HL-60 (cell line): ENCODE measurements at regions not wholly inside any gene's neighbourhood (a gene's known extent, or its start where the extent isn't known, plus 50 kb on each side); places are given as distances from the start of the nearest gene placed in this dataset.

Source experiments
- CTCF ChIP-seq: IDR thresholded peaks from one replicate; pipeline ENCODE4 v1.5.1; 2011; ENCODE audit warnings: low read length, control low read depth, inconsistent platforms; ENCODE audit not compliant: insufficient read depth
- GABPA ChIP-seq: IDR thresholded peaks from 2 replicates; pipeline ENCODE4 v1.6.1; 2012; ENCODE audit warnings: low read depth
- POLR2AphosphoS5 ChIP-seq: IDR thresholded peaks from 2 replicates; pipeline ENCODE4 v1.6.1; 2012; ENCODE audit warnings: low read depth
- TF ChIP-seq, protein P1 (sequence below): IDR thresholded peaks from 2 replicates; pipeline ENCODE4 v1.6.1; 2012; ENCODE audit warnings: low read depth; ENCODE audit not compliant: insufficient replicate concordance

GRCh38 chr9:1469996-1470395 lies 419.8 kb downstream of the DMRT2 start:
- TF ChIP-seq CTCF: no peak
- TF ChIP-seq POLR2AphosphoS5: no peak
- TF ChIP-seq, protein P1, sequence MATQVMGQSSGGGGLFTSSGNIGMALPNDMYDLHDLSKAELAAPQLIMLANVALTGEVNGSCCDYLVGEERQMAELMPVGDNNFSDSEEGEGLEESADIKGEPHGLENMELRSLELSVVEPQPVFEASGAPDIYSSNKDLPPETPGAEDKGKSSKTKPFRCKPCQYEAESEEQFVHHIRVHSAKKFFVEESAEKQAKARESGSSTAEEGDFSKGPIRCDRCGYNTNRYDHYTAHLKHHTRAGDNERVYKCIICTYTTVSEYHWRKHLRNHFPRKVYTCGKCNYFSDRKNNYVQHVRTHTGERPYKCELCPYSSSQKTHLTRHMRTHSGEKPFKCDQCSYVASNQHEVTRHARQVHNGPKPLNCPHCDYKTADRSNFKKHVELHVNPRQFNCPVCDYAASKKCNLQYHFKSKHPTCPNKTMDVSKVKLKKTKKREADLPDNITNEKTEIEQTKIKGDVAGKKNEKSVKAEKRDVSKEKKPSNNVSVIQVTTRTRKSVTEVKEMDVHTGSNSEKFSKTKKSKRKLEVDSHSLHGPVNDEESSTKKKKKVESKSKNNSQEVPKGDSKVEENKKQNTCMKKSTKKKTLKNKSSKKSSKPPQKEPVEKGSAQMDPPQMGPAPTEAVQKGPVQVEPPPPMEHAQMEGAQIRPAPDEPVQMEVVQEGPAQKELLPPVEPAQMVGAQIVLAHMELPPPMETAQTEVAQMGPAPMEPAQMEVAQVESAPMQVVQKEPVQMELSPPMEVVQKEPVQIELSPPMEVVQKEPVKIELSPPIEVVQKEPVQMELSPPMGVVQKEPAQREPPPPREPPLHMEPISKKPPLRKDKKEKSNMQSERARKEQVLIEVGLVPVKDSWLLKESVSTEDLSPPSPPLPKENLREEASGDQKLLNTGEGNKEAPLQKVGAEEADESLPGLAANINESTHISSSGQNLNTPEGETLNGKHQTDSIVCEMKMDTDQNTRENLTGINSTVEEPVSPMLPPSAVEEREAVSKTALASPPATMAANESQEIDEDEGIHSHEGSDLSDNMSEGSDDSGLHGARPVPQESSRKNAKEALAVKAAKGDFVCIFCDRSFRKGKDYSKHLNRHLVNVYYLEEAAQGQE: no peak
- TF ChIP-seq GABPA: no peak
